Aorta (tissue), 5 donors: ENCODE measurements at regions not wholly inside any gene's neighbourhood (a gene's known extent, or its start where the extent isn't known, plus 50 kb on each side); places are given as distances from the start of the nearest gene placed in this dataset.

Experiments
- ATAC-seq: fragments of 200-7000 bp; cut with Tn5 transposase; one replicate; pipeline ENCODE4 v1.9.1; 2022; ENCODE audit warnings: moderate library complexity; ENCODE audit not compliant: low FRiP score
- DNase-seq, 2 donors: peaks; one replicate each; pipeline ENCODE4 v3.0.0-alpha.2; 2020
- H3K27ac ChIP-seq, 2 donors: one replicate each; pipeline ENCODE4 v1.5.1; 2013; ENCODE audit warnings: low read length in 2 of 2, mild to moderate bottlenecking in 2 of 2, moderate library complexity in 2 of 2, control low read depth in 1 of 2, inconsistent platforms in 1 of 2, low read depth in 1 of 2
- H3K27me3 ChIP-seq, 2 donors: one replicate each; pipeline ENCODE4 v1.6.1; 2013; ENCODE audit warnings: control low read depth in 1 of 2, low read length in 1 of 2, mild to moderate bottlenecking in 1 of 2, moderate library complexity in 1 of 2; ENCODE audit not compliant: insufficient read depth in 2 of 2, control insufficient read depth in 1 of 2
- H3K36me3 ChIP-seq, 2 donors: one replicate each; pipeline ENCODE4 v1.6.1; 2013; ENCODE audit warnings: control low read depth in 1 of 2, low read length in 1 of 2, mild to moderate bottlenecking in 1 of 2; ENCODE audit not compliant: insufficient read depth in 2 of 2, control insufficient read depth in 1 of 2
- H3K4me1 ChIP-seq, 2 donors: one replicate each; pipeline ENCODE4 v1.6.1; 2013; ENCODE audit warnings: low read length in 2 of 2, control low read depth in 1 of 2, mild to moderate bottlenecking in 1 of 2, moderate library complexity in 1 of 2; ENCODE audit not compliant: insufficient read depth in 2 of 2, control insufficient read depth in 1 of 2
- H3K4me3 ChIP-seq, 2 donors: one replicate each; pipeline ENCODE4 v1.5.1; 2013; ENCODE audit warnings: low read length in 2 of 2, control low read depth in 1 of 2, mild to moderate bottlenecking in 1 of 2
- H3K9me3 ChIP-seq: one replicate; pipeline ENCODE4 v1.6.1; 2013; ENCODE audit warnings: mild to moderate bottlenecking, low read length; ENCODE audit not compliant: control insufficient read depth
- WGBS, 2 donors: extraction: QIAGEN DNeasy Blood & Tissue Kit; methylation state at CpG; one replicate each; pipeline ENCODE4 v1.1.7; 2013; 5-methylcytosine and 5-hydroxymethylcytosine counted together
- intact Hi-C, 2 donors: fragments of 100-400 bp; cut with DNase I; formaldehyde crosslinking; loops; one replicate each; pipeline versions ENCODE4 v1.14.2 to v1.15.0; 2022
- donor health status: healthy with polysubstance abuse.
- donor health status: Bipolar disorder and iron deficiency.
- donor health status: DM: no; HTN: no; CAD: no.
- donor health status: DM: no; HTN: no; CAD: no.
- donor health status: DM: yes; HTN: yes; CAD: no.

GRCh38 chr9:95595721-95596295, 79.0 kb upstream of the PTCH1 start:
- Histone ChIP-seq H3K27ac (no peak overlapping the region), H3K9me3 (no peaks in the 10 kb centered on the region), H3K4me3 (no peak overlapping the region), H3K27me3 (no peaks in the 10 kb centered on the region), H3K4me1 (no peaks in the 10 kb centered on the region), H3K36me3 (no peaks in the 10 kb centered on the region)
- DNase-seq (peak in 1 of 2 donors; percentile 30), ATAC-seq (no peak)
- WGBS, 2 donors: 96 to 98% methylated on average over 15 of the region's 15 CpGs
- intact Hi-C loops: no loop called here

- DNase-seq (no peak), ATAC-seq (no peak)
- no peaks in the 10 kb centered on the region for H3K4me1 ChIP-seq
- 94 to 97% methylated on average over 5 of the region's 5 CpGs for WGBS, 2 donors
- no peak overlapping the region for H3K4me3 ChIP-seq
- no peaks in the 10 kb centered on the region for H3K27me3 ChIP-seq
- no peak overlapping the region for H3K27ac ChIP-seq
- H3K9me3 ChIP-seq: no peaks in the 10 kb centered on the region
- no peaks in the 10 kb centered on the region for H3K36me3 ChIP-seq
- intact Hi-C loops: no loop called here
These were observed 76.2 kb upstream of the PTCH1 start for GRCh38 chr9:95592931-95593330.

GRCh38 chr9:95588724-95589588, 72.2 kb upstream of the PTCH1 start:
- no peaks in the 10 kb centered on the region for H3K36me3 ChIP-seq
- no peaks in the 10 kb centered on the region for H3K9me3 ChIP-seq
- ATAC-seq (no peak), DNase-seq (peak in 1 of 2 donors; percentile 9)
- intact Hi-C loops: no loop called here
- H3K4me3 ChIP-seq: no peak overlapping the region
- H3K27me3 ChIP-seq: no peaks in the 10 kb centered on the region
- H3K27ac ChIP-seq: no peak overlapping the region
- WGBS, 2 donors: 60 to 76% methylated on average over 9 of the region's 9 CpGs
- H3K4me1 ChIP-seq: no peaks in the 10 kb centered on the region

DNA sequence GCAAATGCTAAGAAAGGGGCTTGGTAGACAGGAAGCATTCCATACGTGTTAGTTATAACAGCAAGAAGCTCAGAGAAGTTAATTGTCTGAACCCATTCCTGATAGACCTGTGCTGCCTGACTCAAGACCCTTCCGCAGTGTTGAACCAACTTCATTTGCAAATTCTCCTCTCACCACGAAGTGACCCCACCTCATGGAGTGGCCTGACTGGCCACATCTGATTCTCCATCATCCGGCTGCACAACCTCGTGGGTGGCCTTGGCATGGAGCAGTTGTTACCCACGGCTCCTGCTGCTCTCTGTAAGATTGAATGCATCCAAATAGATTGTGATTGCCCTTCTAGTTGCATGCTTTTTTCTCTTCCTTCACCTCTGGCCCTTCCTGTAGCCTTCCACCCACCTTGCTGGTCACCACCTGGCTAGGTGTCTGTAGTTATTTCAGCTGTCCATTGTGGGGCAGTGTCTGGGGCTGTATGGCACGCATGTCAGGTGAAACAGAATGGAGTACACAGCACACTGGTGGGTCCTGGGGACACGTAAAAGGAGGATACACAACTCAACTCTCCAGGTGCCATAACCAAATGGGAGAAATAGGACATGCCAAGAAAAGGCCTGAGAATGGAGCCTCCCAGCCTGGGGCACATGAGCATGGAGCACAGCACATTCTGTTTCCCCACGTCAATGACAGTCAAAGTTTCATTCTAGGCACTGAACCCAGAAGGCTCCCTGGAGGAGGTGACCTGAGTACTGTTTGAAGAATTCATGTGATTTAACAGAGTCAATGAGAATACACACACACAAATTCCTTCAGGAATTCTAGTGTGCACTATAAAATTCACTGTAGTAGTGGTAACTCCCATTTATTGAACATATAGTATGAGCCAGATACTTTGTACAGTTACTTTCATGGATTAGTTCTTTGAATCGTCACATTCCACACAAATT, 70.5 kb upstream of the PTCH1 start:
- 89 to 92% methylated on average over 10 of the region's 10 CpGs for WGBS, 2 donors
- ATAC-seq: no peak

GRCh38 chr9:95586326-95586725, 69.6 kb upstream of the PTCH1 start:
- 87 to 88% methylated on average over 8 of the region's 8 CpGs for WGBS, 2 donors
- Histone ChIP-seq H3K27me3 (no peaks in the 10 kb centered on the region), H3K9me3 (no peaks in the 10 kb centered on the region), H3K4me1 (no peaks in the 10 kb centered on the region), H3K36me3 (no peaks in the 10 kb centered on the region), H3K4me3 (no peak overlapping the region), H3K27ac (no peak overlapping the region)
- DNase-seq (peak in 1 of 2 donors; percentile 13), ATAC-seq (no peak)
- intact Hi-C loops: no loop called here

More for the DNA sequence above, 70.5 kb upstream of the PTCH1 start:
- Histone ChIP-seq H3K4me3 (no peak overlapping the region), H3K36me3 (no peaks in the 10 kb centered on the region), H3K27me3 (no peaks in the 10 kb centered on the region), H3K27ac (no peak overlapping the region), H3K9me3 (no peaks in the 10 kb centered on the region), H3K4me1 (no peaks in the 10 kb centered on the region)
- no peak for DNase-seq
- intact Hi-C loops: no loop called here

GRCh38 chr9:95585824-95586223, 69.1 kb upstream of the PTCH1 start:
- ATAC-seq (no peak), DNase-seq (peak in 1 of 2 donors; percentile 11)
- 87 to 97% methylated on average over 11 of the region's 11 CpGs for WGBS, 2 donors
- Histone ChIP-seq H3K9me3 (no peaks in the 10 kb centered on the region), H3K4me3 (no peak overlapping the region), H3K27me3 (no peaks in the 10 kb centered on the region), H3K4me1 (no peaks in the 10 kb centered on the region), H3K36me3 (no peaks in the 10 kb centered on the region), H3K27ac (no peak overlapping the region)
- intact Hi-C loops: no loop called here

GRCh38 chr9:95584176-95584575, 67.4 kb upstream of the PTCH1 start:
- DNase-seq (peak in 1 of 2 donors; percentile 42), ATAC-seq (no peak)
- intact Hi-C loops: no loop called here

DNA sequence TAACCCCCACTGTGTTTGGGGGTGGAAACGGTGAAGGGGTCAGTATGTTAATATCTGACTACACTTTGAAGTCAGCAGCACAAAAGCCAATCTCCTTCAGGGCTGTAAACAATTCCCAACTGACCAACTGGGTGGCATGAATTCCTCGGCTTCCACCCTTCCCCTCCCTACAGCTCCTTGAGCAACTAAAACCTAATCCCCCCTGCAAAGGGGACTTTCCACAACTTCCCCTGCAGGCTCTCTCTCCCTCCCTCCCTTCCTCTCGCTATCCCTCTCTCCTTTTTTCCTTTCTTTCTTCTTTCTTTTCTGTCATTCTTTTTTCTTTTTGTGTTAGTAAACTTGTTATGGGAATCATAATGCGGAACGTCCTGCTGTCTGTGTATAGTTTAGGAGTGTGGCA, 65.1 kb upstream of the PTCH1 start:
- H3K4me3 ChIP-seq: no peak overlapping the region
- DNase-seq (no peak), ATAC-seq (no peak)
- H3K36me3 ChIP-seq: no peaks in the 10 kb centered on the region
- H3K4me1 ChIP-seq: no peaks in the 10 kb centered on the region
- WGBS, 2 donors: 88 to 91% methylated on average over 5 of the region's 5 CpGs
- no peaks in the 10 kb centered on the region for H3K9me3 ChIP-seq
- intact Hi-C loops: no loop called here
- no peaks in the 10 kb centered on the region for H3K27me3 ChIP-seq
- H3K27ac ChIP-seq: no peak overlapping the region

More at GRCh38 chr9:95584176-95584575, 67.4 kb upstream of the PTCH1 start:
- Histone ChIP-seq H3K4me1 (no peaks in the 10 kb centered on the region), H3K27me3 (no peaks in the 10 kb centered on the region), H3K4me3 (no peak overlapping the region), H3K9me3 (no peaks in the 10 kb centered on the region), H3K36me3 (no peaks in the 10 kb centered on the region), H3K27ac (no peak overlapping the region)
- WGBS, 2 donors: 82 to 94% methylated on average over 10 of the region's 10 CpGs
